MM.1S (cell line): ENCODE measurements at regions not wholly inside any gene's neighbourhood (a gene's known extent, or its start where the extent isn't known, plus 50 kb on each side); places are given as distances from the start of the nearest gene placed in this dataset.
"Not testable (repeated sequence)": the region's sequence is repeated elsewhere in the genome, so short reads cannot be mapped to it uniquely, and the experiment has no call there.

ENCODE experiments used
- CTCF ChIP-seq: fragments of 300-600 bp; sonication (generic); IDR thresholded peaks from 2 replicates; pipeline ENCODE4 v1.5.1; 2016; ENCODE audit warnings: antibody characterized with exemption, low read length, mixed read lengths
- EZH2 ChIP-seq: fragments of 300-600 bp; sonication (generic); optimal IDR thresholded peaks from 2 replicates; pipeline ENCODE3; 2017; ENCODE audit warnings: low read depth, mild to moderate bottlenecking, antibody characterized with exemption, low read length, mixed read lengths

DNA sequence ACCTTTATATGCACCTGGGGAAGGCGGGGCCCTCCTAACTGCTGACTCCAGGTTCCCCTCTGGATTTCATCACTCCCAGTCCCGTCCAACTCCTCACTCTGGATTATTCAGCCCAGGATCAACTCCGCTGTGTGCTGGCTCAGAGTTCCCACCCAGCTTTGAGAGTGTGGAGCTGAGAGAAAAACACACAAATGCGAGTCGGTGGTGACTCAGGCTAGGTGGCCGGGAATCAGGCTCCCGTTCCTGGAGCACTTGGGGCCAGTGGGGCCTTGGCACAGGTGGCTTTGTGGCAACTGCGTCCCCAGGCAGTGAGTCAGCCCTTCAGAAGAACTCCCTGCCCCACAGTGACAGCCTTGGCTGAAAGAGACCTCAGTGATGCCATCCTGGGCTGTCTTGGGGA lies 139.1 kb downstream of the TNFRSF13B start:
- not testable (repeated sequence) for TF ChIP-seq CTCF, EZH2
